H9 (cell line): ENCODE measurements at regions not wholly inside any gene's neighbourhood (a gene's known extent, or its start where the extent isn't known, plus 50 kb on each side); places are given as distances from the start of the nearest gene placed in this dataset.

ENCODE experiments used
- DNase-seq: peaks from one replicate; pipeline ENCODE4 v3.0.0-alpha.2; 2017
- H2AFZ ChIP-seq: one replicate; pipeline ENCODE4 v1.6.1; 2013; ENCODE audit warnings: mild to moderate bottlenecking, low read length, control low read depth, moderate library complexity
- H2AK5ac ChIP-seq: 2 replicates; pipeline ENCODE4 v1.6.1; 2013; ENCODE audit warnings: low read length, control low read depth, mixed read lengths; ENCODE audit not compliant: insufficient read length
- H2BK120ac ChIP-seq: one replicate; pipeline ENCODE4 v1.6.1; 2013; ENCODE audit warnings: low read depth, mild to moderate bottlenecking, low read length, control low read depth, inconsistent platforms; ENCODE audit not compliant: poor library complexity, severe bottlenecking
- H2BK12ac ChIP-seq: 2 replicates; pipeline ENCODE4 v1.6.1; 2013; ENCODE audit warnings: low read length, control low read depth, mixed read lengths, low read depth; ENCODE audit not compliant: insufficient read length
- H2BK15ac ChIP-seq: 2 replicates; pipeline ENCODE4 v1.6.1; 2013; ENCODE audit warnings: low read depth, low read length, control low read depth
- H2BK20ac ChIP-seq: one replicate; pipeline ENCODE4 v1.6.1; 2013; ENCODE audit warnings: low read depth, mild to moderate bottlenecking, low read length, control low read depth, inconsistent platforms; ENCODE audit not compliant: poor library complexity, severe bottlenecking
- H2BK5ac ChIP-seq: 2 replicates; pipeline ENCODE4 v1.6.1; 2013; ENCODE audit warnings: low read length, control low read depth, mixed read lengths; ENCODE audit not compliant: insufficient read length
- H3K14ac ChIP-seq: 2 replicates; pipeline ENCODE4 v1.6.1; 2013; ENCODE audit warnings: low read length, control low read depth; ENCODE audit not compliant: insufficient read depth
- H3K18ac ChIP-seq: 2 replicates; pipeline ENCODE4 v1.6.1; 2013; ENCODE audit warnings: low read depth, mild to moderate bottlenecking, mixed read lengths, low read length, control low read depth; ENCODE audit not compliant: insufficient read length
- H3K23ac ChIP-seq: 2 replicates; pipeline ENCODE4 v1.6.1; 2013; ENCODE audit warnings: low read length, control low read depth, mixed read lengths, low read depth; ENCODE audit not compliant: insufficient read length
- H3K23me2 ChIP-seq: 2 replicates; pipeline ENCODE4 v1.6.1; 2013; ENCODE audit warnings: low read depth, mild to moderate bottlenecking, mixed read lengths, low read length, control low read depth; ENCODE audit not compliant: insufficient read length, poor library complexity, severe bottlenecking
- H3K27ac ChIP-seq: 2 replicates; pipeline ENCODE4 v1.5.1; 2013; ENCODE audit warnings: low read length, control low read depth, mixed read lengths, low read depth; ENCODE audit not compliant: insufficient read length
- H3K27me3 ChIP-seq: 2 replicates; pipeline ENCODE4 v1.6.1; 2013; ENCODE audit warnings: low read length, control low read depth, inconsistent platforms; ENCODE audit not compliant: insufficient read depth
- H3K4ac ChIP-seq: 2 replicates; pipeline ENCODE4 v1.6.1; 2013; ENCODE audit warnings: low read depth, mild to moderate bottlenecking, control low read depth, inconsistent platforms, low read length, moderate library complexity
- H3K4me1 ChIP-seq: 2 replicates; pipeline ENCODE4 v1.6.1; 2013; ENCODE audit warnings: low read length, control low read depth, inconsistent platforms; ENCODE audit not compliant: insufficient read depth
- H3K4me2 ChIP-seq: 2 replicates; pipeline ENCODE4 v1.6.1; 2013; ENCODE audit warnings: low read length, control low read depth, mixed read lengths; ENCODE audit not compliant: insufficient read length, insufficient read depth
- H3K56ac ChIP-seq: 2 replicates; pipeline ENCODE4 v1.6.1; 2013; ENCODE audit warnings: low read depth, mild to moderate bottlenecking, mixed read lengths, low read length, control low read depth; ENCODE audit not compliant: insufficient read length
- H3K79me1 ChIP-seq: 2 replicates; pipeline ENCODE4 v1.6.1; 2013; ENCODE audit warnings: low read depth, mild to moderate bottlenecking, moderate library complexity, low read length, control low read depth, inconsistent platforms; ENCODE audit not compliant: insufficient read depth, poor library complexity, severe bottlenecking
- H3K79me2 ChIP-seq: 2 replicates; pipeline ENCODE4 v1.6.1; 2013; ENCODE audit warnings: low read length, control low read depth, inconsistent platforms; ENCODE audit not compliant: insufficient read depth
- H3K9ac ChIP-seq: 2 replicates; pipeline ENCODE4 v1.6.1; 2013; ENCODE audit warnings: low read length, control low read depth, mixed read lengths; ENCODE audit not compliant: insufficient read length; ENCODE audit errors: extremely low read depth
- H3K9me3 ChIP-seq: one replicate; pipeline ENCODE4 v1.6.1; 2013; ENCODE audit warnings: low read depth, low read length, inconsistent platforms; ENCODE audit not compliant: control insufficient read depth
- H3T11ph ChIP-seq: one replicate; pipeline ENCODE4 v1.6.1; 2013; ENCODE audit warnings: mild to moderate bottlenecking, low read length, control low read depth, inconsistent platforms
- H4K20me1 ChIP-seq: one replicate; pipeline ENCODE4 v1.6.1; 2013; ENCODE audit not compliant: control insufficient read depth, insufficient read length, insufficient read depth
- H4K5ac ChIP-seq: 2 replicates; pipeline ENCODE4 v1.6.1; 2013; ENCODE audit warnings: low read depth, mild to moderate bottlenecking, mixed read lengths, low read length, control low read depth; ENCODE audit not compliant: insufficient read length
- H4K8ac ChIP-seq: replicated peaks from 2 replicates; pipeline ENCODE4 v1.6.1; 2013; ENCODE audit warnings: low read length, control low read depth, mixed read lengths, low read depth; ENCODE audit not compliant: insufficient read length
- H4K91ac ChIP-seq: 2 replicates; pipeline ENCODE4 v1.6.1; 2013; ENCODE audit warnings: low read depth, mild to moderate bottlenecking, moderate library complexity, mixed read lengths, low read length, control low read depth; ENCODE audit not compliant: insufficient read length
- H3K27ac Mint-ChIP-seq, 3 experiments: 2 replicates in 2 of 3; 3 replicates in 1 of 3; pipeline ENCODE4 v1.8.0; 2020 to 2021; ENCODE audit warnings: mixed read lengths in 3 of 3, mild to moderate bottlenecking in 1 of 3, moderate library complexity in 1 of 3
- H3K27me3 Mint-ChIP-seq: 2 replicates; pipeline ENCODE4 v1.8.0; 2021; ENCODE audit warnings: low read depth, mild to moderate bottlenecking, moderate library complexity, mixed read lengths
- H3K36me3 Mint-ChIP-seq, 3 experiments: 2 replicates in 2 of 3; 3 replicates in 1 of 3; pipeline ENCODE4 v1.8.0; 2020 to 2021; ENCODE audit warnings: low read depth in 3 of 3, mixed read lengths in 3 of 3; ENCODE audit not compliant: insufficient read depth in 1 of 3
- H3K4me1 Mint-ChIP-seq, 2 experiments: 2 replicates each; pipeline ENCODE4 v1.8.0; 2020; ENCODE audit warnings: mixed read lengths in 2 of 2
- H3K4me3 Mint-ChIP-seq, 2 experiments: 2 replicates in 1 of 2; 3 replicates in 1 of 2; pipeline ENCODE4 v1.8.0; 2020 to 2021; ENCODE audit warnings: mild to moderate bottlenecking in 2 of 2, mixed read lengths in 2 of 2, moderate library complexity in 1 of 2
- H3K9me3 Mint-ChIP-seq, 2 experiments: 2 replicates in 1 of 2; 3 replicates in 1 of 2; pipeline ENCODE4 v1.8.0; 2020; ENCODE audit warnings: mild to moderate bottlenecking in 2 of 2, mixed read lengths in 2 of 2, moderate library complexity in 1 of 2
- WGBS: extraction: QIAGEN DNeasy Blood & Tissue Kit; methylation state at CpG from one replicate; pipeline ENCODE4 v1.1.7; 2013; ENCODE audit warnings: missing lambda C conversion rate, low lambda C conversion rate, mixed read lengths; ENCODE audit not compliant: insufficient read length; ENCODE audit errors: extremely low coverage; 5-methylcytosine and 5-hydroxymethylcytosine counted together
- TF ChIP-seq, protein P1 (sequence below): fragments of 200-600 bp; sonication (generic); conservative IDR thresholded peaks from 3 replicates; pipeline ENCODE4 v1.8.0; 2021; ENCODE audit warnings: antibody characterized with exemption, mild to moderate bottlenecking

DNA sequence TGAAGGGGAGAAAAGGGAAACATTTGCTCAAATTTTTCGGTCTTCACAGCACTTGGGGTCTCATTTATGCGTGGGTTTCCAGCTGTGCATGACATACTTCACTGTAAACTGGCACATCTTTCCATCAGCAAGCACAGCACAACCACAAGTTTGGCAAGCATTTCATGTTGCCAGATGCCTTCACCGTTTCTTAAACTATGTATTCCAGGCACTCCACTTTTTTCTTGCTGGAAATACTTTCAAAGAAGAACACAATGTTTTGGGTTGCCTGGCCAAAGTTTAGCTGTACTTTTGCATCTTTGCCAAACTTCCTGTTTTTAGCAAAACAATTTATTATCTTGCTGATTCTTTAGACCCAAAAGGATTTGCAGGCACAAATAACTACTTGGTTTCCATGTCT, 194.6 kb upstream of the MEIS1 start:
- H3K9me3 ChIP-seq: no peaks in the 10 kb centered on the region
- no peaks in the 10 kb centered on the region for H3K27me3 ChIP-seq
- no peak overlapping the region for H3K23ac ChIP-seq
- H3K4me2 ChIP-seq: no peak overlapping the region
- H3K4me1 Mint-ChIP-seq: peaks cover 19 to 33% of the 10 kb centered on the region in 2 experiments
- H2AFZ ChIP-seq: no peak overlapping the region
- H3K27me3 Mint-ChIP-seq: peaks cover 2% of the 10 kb centered on the region; the same call in 1 of the 2 replicates
- no peak overlapping the region for H4K5ac ChIP-seq
- H3K4ac ChIP-seq: no peak overlapping the region
- no peak overlapping the region for H3K27ac Mint-ChIP-seq
- no peak overlapping the region for H2AK5ac ChIP-seq
- no peak for DNase-seq
- H3K4me3 Mint-ChIP-seq: no peak overlapping the region
- TF ChIP-seq, protein P1, sequence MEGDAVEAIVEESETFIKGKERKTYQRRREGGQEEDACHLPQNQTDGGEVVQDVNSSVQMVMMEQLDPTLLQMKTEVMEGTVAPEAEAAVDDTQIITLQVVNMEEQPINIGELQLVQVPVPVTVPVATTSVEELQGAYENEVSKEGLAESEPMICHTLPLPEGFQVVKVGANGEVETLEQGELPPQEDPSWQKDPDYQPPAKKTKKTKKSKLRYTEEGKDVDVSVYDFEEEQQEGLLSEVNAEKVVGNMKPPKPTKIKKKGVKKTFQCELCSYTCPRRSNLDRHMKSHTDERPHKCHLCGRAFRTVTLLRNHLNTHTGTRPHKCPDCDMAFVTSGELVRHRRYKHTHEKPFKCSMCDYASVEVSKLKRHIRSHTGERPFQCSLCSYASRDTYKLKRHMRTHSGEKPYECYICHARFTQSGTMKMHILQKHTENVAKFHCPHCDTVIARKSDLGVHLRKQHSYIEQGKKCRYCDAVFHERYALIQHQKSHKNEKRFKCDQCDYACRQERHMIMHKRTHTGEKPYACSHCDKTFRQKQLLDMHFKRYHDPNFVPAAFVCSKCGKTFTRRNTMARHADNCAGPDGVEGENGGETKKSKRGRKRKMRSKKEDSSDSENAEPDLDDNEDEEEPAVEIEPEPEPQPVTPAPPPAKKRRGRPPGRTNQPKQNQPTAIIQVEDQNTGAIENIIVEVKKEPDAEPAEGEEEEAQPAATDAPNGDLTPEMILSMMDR: no peak
- H3K27ac ChIP-seq: no peak overlapping the region
- no peak overlapping the region for H4K8ac ChIP-seq
- H3K79me2 ChIP-seq: no peaks in the 10 kb centered on the region
- H3K36me3 Mint-ChIP-seq: peaks cover 0 to 5% (median 0%) of the 10 kb centered on the region in 3 experiments; a peak in 3 of 7 replicates
- no peak overlapping the region for H3K14ac ChIP-seq
- H3T11ph ChIP-seq: no peak overlapping the region
- no peak overlapping the region for H2BK120ac ChIP-seq
- no peaks in the 10 kb centered on the region for H4K20me1 ChIP-seq
- no peaks in the 10 kb centered on the region for H3K79me1 ChIP-seq
- H3K9me3 Mint-ChIP-seq: no peaks in the 10 kb centered on the region
- H3K9ac ChIP-seq: no peak overlapping the region
- H2BK20ac ChIP-seq: no peak overlapping the region
- H3K23me2 ChIP-seq: no peaks in the 10 kb centered on the region
- H3K56ac ChIP-seq: no peak overlapping the region
- no CpG with 5 or more reads among the region's 3 CpGs for WGBS
- H4K91ac ChIP-seq: no peak overlapping the region
- H2BK12ac ChIP-seq: no peak overlapping the region
- H2BK5ac ChIP-seq: no peak overlapping the region
- H2BK15ac ChIP-seq: no peak overlapping the region
- no peak overlapping the region for H3K18ac ChIP-seq
- no peaks in the 10 kb centered on the region; the same call in 1 of the 2 replicates for H3K4me1 ChIP-seq
